Nephron (organoid): ENCODE measurements at regions not wholly inside any gene's neighbourhood (a gene's known extent, or its start where the extent isn't known, plus 50 kb on each side); places are given as distances from the start of the nearest gene placed in this dataset.

Source experiments
- H3K27ac Mint-ChIP-seq, 3 experiments: 2 replicates each; pipeline ENCODE4 v1.8.0; 2020; ENCODE audit warnings: mixed read lengths in 3 of 3, mild to moderate bottlenecking in 2 of 3, moderate library complexity in 1 of 3
- H3K27me3 Mint-ChIP-seq: 2 replicates; pipeline ENCODE4 v1.8.0; 2021; ENCODE audit warnings: low read depth, mild to moderate bottlenecking, moderate library complexity, mixed read lengths
- H3K36me3 Mint-ChIP-seq: 2 replicates; pipeline ENCODE4 v1.8.0; 2020; ENCODE audit warnings: low read depth, mixed read lengths
- H3K4me1 Mint-ChIP-seq: 2 replicates; pipeline ENCODE4 v1.8.0; 2020; ENCODE audit warnings: mixed read lengths
- H3K4me3 Mint-ChIP-seq, 3 experiments: 2 replicates each; pipeline ENCODE4 v1.8.0; 2020; ENCODE audit warnings: mild to moderate bottlenecking in 3 of 3, mixed read lengths in 3 of 3, moderate library complexity in 2 of 3
- H3K9me3 Mint-ChIP-seq: 2 replicates; pipeline ENCODE4 v1.8.0; 2020; ENCODE audit warnings: mixed read lengths
- CTCF ChIP-seq, 3 experiments: fragments of 200-600 bp; sonication (generic); IDR thresholded peaks; one replicate each; pipeline ENCODE4 v1.5.0; 2021; ENCODE audit warnings: antibody characterized with exemption in 3 of 3; ENCODE audit not compliant: unreplicated experiment in 3 of 3

GRCh38 chr5:5883562-5883961 lies 461.1 kb downstream of the ICE1 start:
- Mint-ChIP-seq H3K27me3 (peaks cover 18% of the 10 kb centered on the region), H3K9me3 (no peaks in the 10 kb centered on the region), H3K4me1 (peaks cover 13% of the 10 kb centered on the region)

GRCh38 chr5:5883146-5883545 lies 460.7 kb downstream of the ICE1 start:
- H3K4me1 Mint-ChIP-seq = peaks cover 9% of the 10 kb centered on the region
- H3K9me3 Mint-ChIP-seq = no peaks in the 10 kb centered on the region
- peaks cover 18% of the 10 kb centered on the region for H3K27me3 Mint-ChIP-seq
- TF ChIP-seq CTCF (IDR thresholded peaks at IDR 0.05; ENCODE audit: unreplicated experiment in 3 of 3) = no peak
- no peak overlapping the region for H3K4me3 Mint-ChIP-seq
- no peak overlapping the region for H3K27ac Mint-ChIP-seq
- H3K36me3 Mint-ChIP-seq = no peaks in the 10 kb centered on the region

More at GRCh38 chr5:5883562-5883961, 461.1 kb downstream of the ICE1 start:
- H3K4me3 Mint-ChIP-seq = no peak overlapping the region
- H3K36me3 Mint-ChIP-seq = no peaks in the 10 kb centered on the region
- no peak for TF ChIP-seq CTCF (IDR thresholded peaks at IDR 0.05; ENCODE audit: unreplicated experiment in 3 of 3)
- H3K27ac Mint-ChIP-seq = no peak overlapping the region

- Mint-ChIP-seq H3K36me3 (no peaks in the 10 kb centered on the region), H3K4me3 (no peak overlapping the region), H3K27ac (no peak overlapping the region), H3K9me3 (no peaks in the 10 kb centered on the region), H3K4me1 (peaks cover 5% of the 10 kb centered on the region), H3K27me3 (peaks cover 17% of the 10 kb centered on the region)
- TF ChIP-seq CTCF (IDR thresholded peaks at IDR 0.05; ENCODE audit: unreplicated experiment in 3 of 3) = no peak
Observed at GRCh38 chr5:5882706-5883105, 460.2 kb downstream of the ICE1 start.

- Mint-ChIP-seq H3K4me1 (no peaks in the 10 kb centered on the region), H3K4me3 (no peak overlapping the region), H3K27me3 (peaks cover 12% of the 10 kb centered on the region), H3K9me3 (no peaks in the 10 kb centered on the region), H3K36me3 (no peaks in the 10 kb centered on the region), H3K27ac (no peak overlapping the region)
- TF ChIP-seq CTCF (IDR thresholded peaks at IDR 0.05; ENCODE audit: unreplicated experiment in 3 of 3) = no peak
Observed at GRCh38 chr5:5881294-5881693, 458.8 kb downstream of the ICE1 start.

GRCh38 chr5:5880077-5880763 lies 457.7 kb downstream of the ICE1 start:
- Mint-ChIP-seq H3K9me3 (peaks cover 2% of the 10 kb centered on the region), H3K27ac (no peak overlapping the region), H3K36me3 (no peaks in the 10 kb centered on the region), H3K4me1 (no peaks in the 10 kb centered on the region), H3K4me3 (no peak overlapping the region), H3K27me3 (peaks cover 7% of the 10 kb centered on the region)
- TF ChIP-seq CTCF (IDR thresholded peaks at IDR 0.05; ENCODE audit: unreplicated experiment in 3 of 3) = no peak

GRCh38 chr5:5857396-5857795 lies 434.9 kb downstream of the ICE1 start:
- no peak for TF ChIP-seq CTCF (IDR thresholded peaks at IDR 0.05; ENCODE audit: unreplicated experiment in 3 of 3)
- Mint-ChIP-seq H3K4me3 (no peak overlapping the region), H3K36me3 (no peaks in the 10 kb centered on the region), H3K27ac (no peak overlapping the region), H3K9me3 (peaks cover 4% of the 10 kb centered on the region), H3K27me3 (no peaks in the 10 kb centered on the region), H3K4me1 (no peaks in the 10 kb centered on the region)
